ENCODE measurements at regions not wholly inside any gene's neighbourhood (a gene's known extent, or its start where the extent isn't known, plus 50 kb on each side); places are given as distances from the start of the nearest gene placed in this dataset.

DNA sequence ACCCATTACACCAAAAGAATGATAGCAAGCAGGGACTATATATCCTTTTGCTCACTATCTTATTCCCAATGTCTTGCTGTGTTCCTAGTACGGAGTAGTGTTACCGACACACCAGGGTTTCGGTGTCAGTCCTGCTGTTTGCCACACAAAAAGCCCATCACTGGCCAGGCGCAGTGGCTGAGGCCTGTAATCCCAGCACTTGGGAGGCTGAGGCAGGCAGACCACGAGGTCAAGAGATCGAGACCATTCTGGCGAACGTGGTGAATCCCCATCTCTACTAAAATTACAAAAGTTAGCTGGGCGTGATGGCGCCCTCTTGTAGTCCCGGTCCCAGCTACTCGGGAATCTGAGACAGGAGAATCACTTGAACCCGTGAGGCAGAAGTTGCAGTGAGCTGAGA is 1467.3 kb upstream of the MIR17HG start:
- no peak overlapping the region for H3K4me3 ChIP-seq (replicated peaks; ENCODE audit: low read depth, low read length)
- TF ChIP-seq, protein P1, sequence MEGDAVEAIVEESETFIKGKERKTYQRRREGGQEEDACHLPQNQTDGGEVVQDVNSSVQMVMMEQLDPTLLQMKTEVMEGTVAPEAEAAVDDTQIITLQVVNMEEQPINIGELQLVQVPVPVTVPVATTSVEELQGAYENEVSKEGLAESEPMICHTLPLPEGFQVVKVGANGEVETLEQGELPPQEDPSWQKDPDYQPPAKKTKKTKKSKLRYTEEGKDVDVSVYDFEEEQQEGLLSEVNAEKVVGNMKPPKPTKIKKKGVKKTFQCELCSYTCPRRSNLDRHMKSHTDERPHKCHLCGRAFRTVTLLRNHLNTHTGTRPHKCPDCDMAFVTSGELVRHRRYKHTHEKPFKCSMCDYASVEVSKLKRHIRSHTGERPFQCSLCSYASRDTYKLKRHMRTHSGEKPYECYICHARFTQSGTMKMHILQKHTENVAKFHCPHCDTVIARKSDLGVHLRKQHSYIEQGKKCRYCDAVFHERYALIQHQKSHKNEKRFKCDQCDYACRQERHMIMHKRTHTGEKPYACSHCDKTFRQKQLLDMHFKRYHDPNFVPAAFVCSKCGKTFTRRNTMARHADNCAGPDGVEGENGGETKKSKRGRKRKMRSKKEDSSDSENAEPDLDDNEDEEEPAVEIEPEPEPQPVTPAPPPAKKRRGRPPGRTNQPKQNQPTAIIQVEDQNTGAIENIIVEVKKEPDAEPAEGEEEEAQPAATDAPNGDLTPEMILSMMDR (IDR thresholded peaks at IDR 0.05; ENCODE audit: low read length, missing control alignments), result no peak
- DNase-seq (ENCODE audit: low read depth), result no peak

DNA sequence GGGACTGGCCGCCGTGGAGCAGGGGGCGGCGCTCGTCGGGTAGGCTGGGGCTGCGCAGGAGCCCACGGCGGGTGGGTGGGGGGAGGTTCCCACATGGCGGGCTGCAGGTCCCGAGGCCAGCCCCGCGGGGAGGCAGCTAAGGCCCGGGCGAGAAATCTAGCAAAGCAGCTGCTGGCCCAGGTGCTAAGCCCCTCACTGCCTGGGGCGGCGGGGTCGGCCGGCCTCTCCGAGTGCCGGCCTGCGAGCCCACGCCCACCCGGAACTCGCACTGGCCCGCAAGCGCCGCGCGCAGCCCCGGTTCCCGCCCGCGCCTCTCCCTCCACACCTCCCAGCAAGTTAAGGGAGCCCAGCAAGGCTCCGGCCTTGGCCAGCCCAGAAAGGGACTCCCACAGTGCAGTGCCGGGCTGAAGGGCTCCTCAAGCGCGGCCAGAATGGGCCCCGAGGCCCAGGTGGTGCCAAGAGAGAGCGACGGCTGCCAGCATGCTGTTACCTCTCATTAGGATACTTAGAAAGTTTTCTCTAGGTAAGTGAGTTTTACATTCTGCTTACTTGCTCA is 1463.5 kb upstream of the MIR17HG start:
- H3K4me3 ChIP-seq (replicated peaks; ENCODE audit: low read depth, low read length), result no peak overlapping the region
- DNase-seq (ENCODE audit: low read depth), result no peak
- TF ChIP-seq, protein P1 (IDR thresholded peaks at IDR 0.05; ENCODE audit: low read length, missing control alignments), result no peak

DNA sequence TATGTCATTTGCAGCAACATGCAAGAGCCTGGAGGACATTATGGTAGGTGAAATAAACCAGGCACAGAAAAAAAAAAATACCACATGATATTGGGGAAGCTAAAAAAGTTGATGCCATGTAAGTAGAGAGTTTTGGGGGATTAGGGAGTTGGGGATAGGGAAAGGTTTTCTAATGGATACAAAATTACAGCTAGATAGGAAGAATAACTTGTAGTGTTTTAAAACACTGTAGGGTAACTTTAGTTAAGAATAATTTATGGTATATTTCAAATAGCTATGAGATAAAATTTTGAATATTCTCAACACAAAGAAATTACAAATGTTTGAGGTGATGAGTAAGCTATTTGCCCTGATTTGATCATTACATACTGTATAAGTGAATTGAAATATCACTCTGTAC is 1456.7 kb upstream of the MIR17HG start:
- H3K4me3 ChIP-seq (replicated peaks; ENCODE audit: low read depth, low read length), result no peak overlapping the region
- TF ChIP-seq, protein P1 (IDR thresholded peaks at IDR 0.05; ENCODE audit: low read length, missing control alignments), result no peak
- no peak for DNase-seq (ENCODE audit: low read depth)

DNA sequence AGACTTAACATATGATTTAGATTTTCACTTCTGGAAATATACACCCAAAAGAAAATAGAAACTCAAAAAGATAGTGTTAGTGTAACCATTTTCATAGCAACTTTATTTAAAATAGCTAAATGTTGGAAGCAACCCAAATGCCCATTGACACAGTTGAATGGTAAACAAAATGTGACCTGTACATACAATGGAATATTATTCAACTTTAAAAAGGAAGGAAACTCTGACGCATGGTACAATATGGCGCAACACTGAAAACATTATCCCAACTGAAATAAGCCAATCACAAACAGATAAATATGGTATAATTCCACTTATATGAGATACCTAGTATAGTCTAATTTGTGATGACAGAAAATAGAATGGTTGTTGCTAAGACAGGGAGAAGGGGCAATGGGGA is 1456.1 kb upstream of the MIR17HG start:
- DNase-seq (ENCODE audit: low read depth), result peak; percentile 2
- H3K4me3 ChIP-seq (replicated peaks; ENCODE audit: low read depth, low read length), result no peak overlapping the region
- TF ChIP-seq, protein P1 (IDR thresholded peaks at IDR 0.05; ENCODE audit: low read length, missing control alignments), result no peak

DNA sequence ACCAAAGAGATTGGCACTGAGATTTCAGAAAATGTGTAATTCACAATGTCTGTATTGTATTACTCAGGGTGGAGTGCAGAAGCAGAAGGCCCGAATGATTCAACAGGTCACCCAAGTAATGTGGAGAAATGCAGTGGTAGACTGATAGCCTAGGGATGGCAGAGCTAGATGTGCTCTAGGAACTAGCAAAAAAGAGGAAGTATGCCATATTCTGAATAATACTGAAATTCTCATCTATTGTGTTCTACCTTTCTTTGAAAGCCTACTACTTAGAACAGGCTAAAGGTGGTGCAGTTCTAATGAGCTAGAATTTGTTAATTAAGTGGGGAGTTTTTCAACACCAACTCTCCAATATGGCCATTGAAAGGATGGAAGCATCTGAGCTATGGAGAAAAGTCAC is 1449.8 kb upstream of the MIR17HG start:
- TF ChIP-seq, protein P1 (IDR thresholded peaks at IDR 0.05; ENCODE audit: low read length, missing control alignments), result no peak
- no peak for DNase-seq (ENCODE audit: low read depth)
- no peak overlapping the region for H3K4me3 ChIP-seq (replicated peaks; ENCODE audit: low read depth, low read length)

DNA sequence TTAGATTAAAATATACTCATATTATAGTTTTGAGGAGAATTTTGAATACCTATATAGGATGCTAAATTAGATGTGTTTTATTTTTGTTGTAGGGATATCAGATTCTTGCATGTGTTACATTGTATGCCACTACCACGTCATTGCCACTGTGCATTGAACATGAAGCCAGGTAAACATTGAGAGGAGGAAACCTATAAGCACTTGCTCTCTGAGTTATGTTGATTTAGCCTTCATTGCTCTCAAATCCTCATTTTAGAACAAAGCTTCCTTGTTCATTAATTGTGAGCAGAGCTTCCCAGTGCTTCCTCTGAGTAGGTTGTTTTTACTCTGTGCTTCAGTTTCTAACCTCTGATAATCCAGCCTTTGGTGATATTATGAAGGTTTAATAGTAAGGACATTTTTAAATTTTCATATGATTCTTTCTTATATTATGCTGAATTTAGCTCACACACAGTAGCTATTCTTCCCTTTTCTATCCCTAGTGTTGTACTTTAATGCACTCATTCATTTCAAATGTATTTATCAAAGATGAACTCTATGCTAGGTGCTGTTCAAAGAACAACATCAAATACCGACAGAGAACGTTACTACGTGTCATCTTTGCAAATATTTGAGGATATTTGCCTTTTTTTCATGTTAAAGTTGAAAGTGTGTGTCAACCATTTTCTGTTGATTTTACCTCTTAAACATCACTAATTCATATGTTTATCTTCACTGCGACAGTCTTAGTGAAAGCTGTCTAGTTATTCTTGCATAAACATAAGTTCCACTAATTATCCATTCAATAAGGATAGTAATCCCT is 1448.0 kb upstream of the MIR17HG start:
- H3K4me3 ChIP-seq (replicated peaks; ENCODE audit: low read depth, low read length), result no peak overlapping the region
- TF ChIP-seq, protein P1 (IDR thresholded peaks at IDR 0.05; ENCODE audit: low read length, missing control alignments), result no peak
- no peak for DNase-seq (ENCODE audit: low read depth)
